HL-60 (cell line): ENCODE measurements at regions not wholly inside any gene's neighbourhood (a gene's known extent, or its start where the extent isn't known, plus 50 kb on each side); places are given as distances from the start of the nearest gene placed in this dataset.
"Not testable (repeated sequence)": the region's sequence is repeated elsewhere in the genome, so short reads cannot be mapped to it uniquely, and the experiment has no call there.

Experiments used
- POLR2AphosphoS5 ChIP-seq: IDR thresholded peaks from 2 replicates; pipeline ENCODE4 v1.6.1; 2012; ENCODE audit warnings: low read depth
- TF ChIP-seq, protein P1 (sequence below): IDR thresholded peaks from one replicate; pipeline ENCODE4 v1.5.1; 2011; ENCODE audit warnings: low read length, control low read depth, inconsistent platforms; ENCODE audit not compliant: insufficient read depth

DNA sequence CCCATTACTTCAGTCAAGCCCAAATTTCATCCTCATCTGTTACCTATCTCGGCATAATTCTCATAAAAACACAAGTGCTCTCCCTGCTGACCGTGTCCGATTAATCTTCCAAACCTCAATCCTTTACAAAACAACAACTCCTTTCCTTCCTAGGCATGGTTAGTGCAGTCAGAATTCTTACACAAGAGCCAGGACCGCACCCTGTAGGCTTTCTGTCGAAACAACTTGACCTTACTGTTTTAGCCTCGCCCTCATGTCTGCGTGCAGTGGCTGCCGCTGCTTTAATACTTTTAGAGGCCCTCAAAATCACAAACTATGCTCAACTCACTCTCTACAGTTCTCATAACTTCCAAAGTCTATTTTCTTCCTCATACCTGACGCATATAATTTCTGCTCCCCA lies 214.3 kb downstream of the RHOU start:
- TF ChIP-seq, protein P1, sequence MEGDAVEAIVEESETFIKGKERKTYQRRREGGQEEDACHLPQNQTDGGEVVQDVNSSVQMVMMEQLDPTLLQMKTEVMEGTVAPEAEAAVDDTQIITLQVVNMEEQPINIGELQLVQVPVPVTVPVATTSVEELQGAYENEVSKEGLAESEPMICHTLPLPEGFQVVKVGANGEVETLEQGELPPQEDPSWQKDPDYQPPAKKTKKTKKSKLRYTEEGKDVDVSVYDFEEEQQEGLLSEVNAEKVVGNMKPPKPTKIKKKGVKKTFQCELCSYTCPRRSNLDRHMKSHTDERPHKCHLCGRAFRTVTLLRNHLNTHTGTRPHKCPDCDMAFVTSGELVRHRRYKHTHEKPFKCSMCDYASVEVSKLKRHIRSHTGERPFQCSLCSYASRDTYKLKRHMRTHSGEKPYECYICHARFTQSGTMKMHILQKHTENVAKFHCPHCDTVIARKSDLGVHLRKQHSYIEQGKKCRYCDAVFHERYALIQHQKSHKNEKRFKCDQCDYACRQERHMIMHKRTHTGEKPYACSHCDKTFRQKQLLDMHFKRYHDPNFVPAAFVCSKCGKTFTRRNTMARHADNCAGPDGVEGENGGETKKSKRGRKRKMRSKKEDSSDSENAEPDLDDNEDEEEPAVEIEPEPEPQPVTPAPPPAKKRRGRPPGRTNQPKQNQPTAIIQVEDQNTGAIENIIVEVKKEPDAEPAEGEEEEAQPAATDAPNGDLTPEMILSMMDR, result not testable (repeated sequence)
- TF ChIP-seq POLR2AphosphoS5, result not testable (repeated sequence)
